H1 (cell line): ENCODE measurements at regions not wholly inside any gene's neighbourhood (a gene's known extent, or its start where the extent isn't known, plus 50 kb on each side); places are given as distances from the start of the nearest gene placed in this dataset.

Experiments used
- CTCF ChIA-PET: fragments of 300-600 bp; sonication (Branson Sonifier 250); formaldehyde crosslinking; loops from one replicate; lab custom pipeline; 2021; ENCODE audit not compliant: partially characterized antibody; lab: Charles Lee
- POLR2A ChIA-PET: fragments of 300-600 bp; sonication (Branson Sonifier 250); formaldehyde crosslinking; loops from one replicate; lab custom pipeline; 2021; ENCODE audit warnings: inconsistent platforms; ENCODE audit not compliant: partially characterized antibody; lab: Charles Lee
- DNase-seq, 2 experiments: peaks; one replicate each; pipeline versions ENCODE4 v3.0.0 to v3.0.0-alpha.2; 2010 to 2022; ENCODE audit warnings: low spot score in 2 of 2, low read depth in 1 of 2, mixed read lengths in 1 of 2
- FAIRE-seq: peaks from 2 replicates; lab custom pipeline; 2011; peaks lifted over from hg19 to GRCh38; lab: Jason Lieb, UNC
- H2AFZ ChIP-seq: 2 replicates; pipeline ENCODE4 v1.8.1; 2012; ENCODE audit warnings: low read length, inconsistent platforms
- H2AK5ac ChIP-seq: 2 replicates; pipeline ENCODE4 v1.6.1; 2013; ENCODE audit warnings: low read depth, low read length
- H2BK120ac ChIP-seq: replicated peaks from 2 replicates; pipeline ENCODE3; 2013; ENCODE audit warnings: low read depth, low read length, inconsistent platforms
- H2BK12ac ChIP-seq: 2 replicates; pipeline ENCODE4 v1.6.1; 2013; ENCODE audit warnings: low read depth, low read length
- H2BK15ac ChIP-seq: 2 replicates; pipeline ENCODE4 v1.6.1; 2013; ENCODE audit warnings: low read length
- H2BK20ac ChIP-seq: 2 replicates; pipeline ENCODE4 v1.6.1; 2013; ENCODE audit warnings: low read length
- H2BK5ac ChIP-seq: 2 replicates; pipeline ENCODE4 v1.6.1; 2013; ENCODE audit warnings: low read depth, low read length
- H3K14ac ChIP-seq: 2 replicates; pipeline ENCODE4 v1.6.1; 2013; ENCODE audit warnings: inconsistent platforms; ENCODE audit not compliant: insufficient read length
- H3K18ac ChIP-seq: 2 replicates; pipeline ENCODE4 v1.6.1; 2013; ENCODE audit warnings: low read length; ENCODE audit errors: extremely low read depth
- H3K23ac ChIP-seq: 2 replicates; pipeline ENCODE4 v1.6.1; 2013; ENCODE audit warnings: inconsistent platforms; ENCODE audit not compliant: insufficient read length
- H3K23me2 ChIP-seq: 2 replicates; pipeline ENCODE4 v1.6.1; 2013; ENCODE audit warnings: low read depth, low read length
- H3K27ac ChIP-seq: 2 replicates; pipeline ENCODE4 v1.6.1; 2011; ENCODE audit warnings: low read depth, low read length, inconsistent platforms
- H3K27me3 ChIP-seq, 4 experiments: replicated peaks in 1 of 4; 1 replicate in 1 of 4; 2 replicates in 3 of 4; pipeline versions ENCODE4 v1.6.1 to v1.8.1; 2011 to 2013; ENCODE audit warnings: low read length in 3 of 4, mild to moderate bottlenecking in 3 of 4, inconsistent platforms in 2 of 4, mixed read lengths in 2 of 4, moderate library complexity in 1 of 4; ENCODE audit not compliant: control insufficient read depth in 3 of 4, insufficient read depth in 3 of 4; ENCODE audit errors: extremely low read depth in 1 of 4
- H3K36me3 ChIP-seq, 4 experiments: 2 replicates each; pipeline versions ENCODE4 v1.6.1 to v1.8.1; 2011 to 2013; ENCODE audit warnings: mild to moderate bottlenecking in 4 of 4, low read length in 3 of 4, moderate library complexity in 2 of 4, control low read depth in 1 of 4, inconsistent platforms in 1 of 4; ENCODE audit not compliant: insufficient read depth in 4 of 4, control insufficient read depth in 2 of 4
- H3K4ac ChIP-seq: replicated peaks from 2 replicates; pipeline ENCODE3; 2013; ENCODE audit warnings: low read length, low read depth, mixed read lengths, inconsistent platforms; ENCODE audit not compliant: insufficient read length
- H3K4me1 ChIP-seq, 4 experiments: replicated peaks in 1 of 4; 1 replicate in 1 of 4; 2 replicates in 3 of 4; pipeline versions ENCODE4 v1.6.1 to v1.8.1; 2011 to 2013; ENCODE audit warnings: low read length in 3 of 4, inconsistent platforms in 2 of 4, mixed read lengths in 1 of 4; ENCODE audit not compliant: insufficient read depth in 4 of 4, control insufficient read depth in 3 of 4
- H3K4me2 ChIP-seq, 2 experiments: 2 replicates each; pipeline versions ENCODE4 v1.6.1 to v1.8.1; 2011 to 2013; ENCODE audit warnings: low read depth in 2 of 2, low read length in 2 of 2, control low read depth in 1 of 2, inconsistent platforms in 1 of 2, mild to moderate bottlenecking in 1 of 2; ENCODE audit not compliant: insufficient read depth in 1 of 2
- H3K4me3 ChIP-seq, 4 experiments: fragments of 200-600, 300-600 bp in 1 of 4; sonication (generic), shearing (Covaris generic), sonication (Bioruptor Twin) in 1 of 4; 2 replicates each; pipeline versions ENCODE4 v1.5.1 to v1.8.1; 2011 to 2016; ENCODE audit warnings: low read length in 4 of 4, low read depth in 3 of 4, control low read depth in 2 of 4, inconsistent platforms in 2 of 4, mild to moderate bottlenecking in 2 of 4, mixed read lengths in 1 of 4, moderate library complexity in 1 of 4; ENCODE audit not compliant: insufficient read depth in 2 of 4; ENCODE audit errors: extremely low read depth in 1 of 4
- H3K56ac ChIP-seq: replicated peaks from 2 replicates; pipeline ENCODE3; 2013; ENCODE audit warnings: low read depth, mild to moderate bottlenecking, mixed read lengths, low read length, inconsistent platforms; ENCODE audit not compliant: insufficient read length
- H3K79me1 ChIP-seq: 2 replicates; pipeline ENCODE4 v1.6.1; 2013; ENCODE audit warnings: low read depth, low read length, control low read depth
- H3K79me2 ChIP-seq, 2 experiments: 2 replicates each; pipeline versions ENCODE4 v1.6.1 to v1.8.1; 2012 to 2013; ENCODE audit warnings: low read length in 2 of 2, mild to moderate bottlenecking in 2 of 2, inconsistent platforms in 1 of 2; ENCODE audit not compliant: insufficient read depth in 2 of 2, control insufficient read depth in 1 of 2
- H3K9ac ChIP-seq, 4 experiments: replicated peaks in 1 of 4; 1 replicate in 1 of 4; 2 replicates in 3 of 4; pipeline versions ENCODE4 v1.6.1 to v1.8.1; 2011 to 2013; ENCODE audit warnings: low read depth in 3 of 4, low read length in 3 of 4, control low read depth in 2 of 4, mild to moderate bottlenecking in 2 of 4, moderate library complexity in 2 of 4, inconsistent platforms in 1 of 4; ENCODE audit errors: extremely low read depth in 1 of 4
- H3K9me3 ChIP-seq, 2 experiments: 2 replicates each; pipeline versions ENCODE4 v1.6.1 to v1.8.1; 2012 to 2013; ENCODE audit warnings: mild to moderate bottlenecking in 2 of 2, moderate library complexity in 2 of 2, control low read depth in 1 of 2, inconsistent platforms in 1 of 2, low read depth in 1 of 2, low read length in 1 of 2, mixed read lengths in 1 of 2; ENCODE audit not compliant: insufficient read depth in 2 of 2
- H4K20me1 ChIP-seq, 2 experiments: replicated peaks in 1 of 2; 2 replicates each; pipeline versions ENCODE3 to v1.8.1; 2011 to 2013; ENCODE audit warnings: inconsistent platforms in 2 of 2, low read length in 2 of 2, mild to moderate bottlenecking in 1 of 2; ENCODE audit not compliant: insufficient read depth in 2 of 2, control insufficient read depth in 1 of 2
- H4K5ac ChIP-seq: 2 replicates; pipeline ENCODE4 v1.6.1; 2013; ENCODE audit warnings: low read length, low read depth, mixed read lengths, inconsistent platforms; ENCODE audit not compliant: insufficient read length
- H4K8ac ChIP-seq: 2 replicates; pipeline ENCODE4 v1.8.0; 2013; ENCODE audit warnings: mild to moderate bottlenecking, moderate library complexity, low read length, inconsistent platforms; ENCODE audit not compliant: insufficient read depth; ENCODE audit errors: extremely low read depth
- H4K91ac ChIP-seq: replicated peaks from 2 replicates; pipeline ENCODE3; 2013; ENCODE audit warnings: low read length, mixed read lengths, inconsistent platforms; ENCODE audit not compliant: insufficient read length
- MAFK ChIP-seq: IDR thresholded peaks from 2 replicates; pipeline ENCODE4 v1.6.1; 2012; ENCODE audit warnings: low read depth, mild to moderate bottlenecking, improper control_type of control experiment, low read length
- PHF8 ChIP-seq: fragments of 200-600 bp; sonication (generic); conservative IDR thresholded peaks from 2 replicates; pipeline ENCODE4 v1.7.1; 2012; ENCODE audit warnings: low read depth, mild to moderate bottlenecking, inconsistent platforms, low read length, moderate library complexity
- SIX5 ChIP-seq: IDR thresholded peaks from 2 replicates; pipeline ENCODE4 v1.6.1; 2011; ENCODE audit warnings: mild to moderate bottlenecking, low read depth, low read length
- WGBS, 2 experiments: shearing (Covaris generic) in 1 of 2; methylation state at CpG; one replicate each; pipeline versions ENCODE4 v1.1.6 to v1.1.7; 2013 to 2015; ENCODE audit warnings: low lambda C conversion rate in 2 of 2, mixed read lengths in 2 of 2, inconsistent platforms in 1 of 2, low coverage in 1 of 2, missing lambda C conversion rate in 1 of 2; ENCODE audit not compliant: insufficient replicate concordance in 2 of 2, insufficient coverage in 1 of 2, insufficient read length in 1 of 2; ENCODE audit errors: extremely low coverage in 1 of 2, missing lambda C conversion rate in 1 of 2; 5-methylcytosine and 5-hydroxymethylcytosine counted together

DNA sequence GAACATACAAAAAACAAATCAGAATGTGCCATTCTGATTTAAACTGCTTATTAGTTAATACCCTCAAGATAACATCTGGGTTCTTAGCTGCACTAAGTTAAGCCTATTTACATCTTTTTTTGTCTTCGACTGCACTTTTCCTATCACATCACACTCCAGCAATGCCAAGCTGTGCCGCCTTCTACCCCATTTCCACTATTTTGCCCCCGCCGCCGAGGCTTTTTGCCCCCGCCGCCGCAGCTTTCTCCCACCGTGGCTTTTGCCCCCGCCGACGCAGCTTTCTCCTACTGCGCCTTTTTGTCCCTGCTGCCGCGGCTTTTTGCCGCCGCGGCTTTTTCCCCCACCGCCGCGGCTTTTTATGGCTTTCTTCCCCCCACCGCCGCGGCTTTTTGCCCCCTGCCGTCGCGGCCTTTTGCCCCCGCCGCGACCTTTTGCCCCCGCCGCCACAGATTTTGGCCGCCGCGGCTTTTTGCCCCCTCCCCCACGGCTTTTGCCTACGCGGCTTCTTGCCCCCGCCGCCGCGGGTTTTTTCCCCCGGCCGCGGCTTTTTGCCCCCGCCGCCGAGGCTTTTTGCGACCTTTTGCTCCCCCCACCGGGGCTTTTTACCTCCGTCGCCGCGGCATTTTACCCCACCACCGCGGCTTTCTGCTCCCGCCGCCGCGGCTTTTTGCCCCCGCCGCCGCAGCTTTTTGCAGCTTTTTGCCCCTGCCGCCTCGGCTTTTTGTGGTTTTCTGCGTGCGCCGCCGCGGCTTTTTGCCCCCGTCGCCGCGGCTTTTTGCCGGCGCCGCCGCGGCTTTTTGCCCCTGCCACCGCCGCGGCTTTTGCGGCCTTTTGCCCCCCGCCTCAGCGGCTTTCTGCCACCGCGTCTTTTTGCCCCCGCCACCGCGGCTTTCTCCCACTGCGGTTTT, 331.4 kb upstream of the WSB1 start:
- no peak overlapping the region for H2BK5ac ChIP-seq
- H3K14ac ChIP-seq = no peak overlapping the region
- no peak overlapping the region for H3K18ac ChIP-seq
- no peak overlapping the region for H3K4ac ChIP-seq
- no peak overlapping the region for H3K4me2 ChIP-seq
- H3K4me3 ChIP-seq = no peak overlapping the region
- no peaks in the 10 kb centered on the region for H3K23me2 ChIP-seq
- DNase-seq = no peak
- no peak overlapping the region for H2BK12ac ChIP-seq
- ChIA-PET CTCF (no interaction called here), POLR2A (no interaction called here)
- H4K91ac ChIP-seq = no peak overlapping the region
- no peak overlapping the region for H3K56ac ChIP-seq
- no peak overlapping the region for H2BK15ac ChIP-seq
- H3K36me3 ChIP-seq = no peaks in the 10 kb centered on the region; a peak in 1 of 8 replicates
- no peak overlapping the region; the same call in 1 of the 2 replicates for H4K8ac ChIP-seq
- H2BK120ac ChIP-seq = no peak overlapping the region
- TF ChIP-seq SIX5 (no peak), PHF8 (no peak), MAFK (no peak)
- H3K4me1 ChIP-seq = no peaks in the 10 kb centered on the region
- no peaks in the 10 kb centered on the region for H4K20me1 ChIP-seq
- H4K5ac ChIP-seq = no peak overlapping the region
- no peaks in the 10 kb centered on the region for H3K79me1 ChIP-seq
- H3K23ac ChIP-seq = no peak overlapping the region
- H2AFZ ChIP-seq = no peak overlapping the region
- no peak overlapping the region for H2BK20ac ChIP-seq
- peaks cover 13 to 28% of the 10 kb centered on the region in 2 experiments for H3K9me3 ChIP-seq
- WGBS, 2 experiments = 91% methylated on average over 29 of the region's 91 CpGs; no CpG with 5 or more reads in 1 of the 2 experiments
- H2AK5ac ChIP-seq = no peak overlapping the region
- no peak overlapping the region for H3K9ac ChIP-seq
- no peak for FAIRE-seq
- no peaks in the 10 kb centered on the region for H3K27me3 ChIP-seq
- no peak overlapping the region for H3K27ac ChIP-seq
- H3K79me2 ChIP-seq = no peaks in the 10 kb centered on the region
